HG03039 (cell line): ENCODE measurements at regions not wholly inside any gene's neighbourhood (a gene's known extent, or its start where the extent isn't known, plus 50 kb on each side); places are given as distances from the start of the nearest gene placed in this dataset.
"Not testable (repeated sequence)": the region's sequence is repeated elsewhere in the genome, so short reads cannot be mapped to it uniquely, and the experiment has no call there.

Source experiments
- ATAC-seq: cut with Tn5 transposase; IDR thresholded peaks from one replicate; pipeline ENCODE4 v1.9.1; 2021; ENCODE audit warnings: mild to moderate bottlenecking, moderate library complexity; ENCODE audit not compliant: unreplicated experiment

DNA sequence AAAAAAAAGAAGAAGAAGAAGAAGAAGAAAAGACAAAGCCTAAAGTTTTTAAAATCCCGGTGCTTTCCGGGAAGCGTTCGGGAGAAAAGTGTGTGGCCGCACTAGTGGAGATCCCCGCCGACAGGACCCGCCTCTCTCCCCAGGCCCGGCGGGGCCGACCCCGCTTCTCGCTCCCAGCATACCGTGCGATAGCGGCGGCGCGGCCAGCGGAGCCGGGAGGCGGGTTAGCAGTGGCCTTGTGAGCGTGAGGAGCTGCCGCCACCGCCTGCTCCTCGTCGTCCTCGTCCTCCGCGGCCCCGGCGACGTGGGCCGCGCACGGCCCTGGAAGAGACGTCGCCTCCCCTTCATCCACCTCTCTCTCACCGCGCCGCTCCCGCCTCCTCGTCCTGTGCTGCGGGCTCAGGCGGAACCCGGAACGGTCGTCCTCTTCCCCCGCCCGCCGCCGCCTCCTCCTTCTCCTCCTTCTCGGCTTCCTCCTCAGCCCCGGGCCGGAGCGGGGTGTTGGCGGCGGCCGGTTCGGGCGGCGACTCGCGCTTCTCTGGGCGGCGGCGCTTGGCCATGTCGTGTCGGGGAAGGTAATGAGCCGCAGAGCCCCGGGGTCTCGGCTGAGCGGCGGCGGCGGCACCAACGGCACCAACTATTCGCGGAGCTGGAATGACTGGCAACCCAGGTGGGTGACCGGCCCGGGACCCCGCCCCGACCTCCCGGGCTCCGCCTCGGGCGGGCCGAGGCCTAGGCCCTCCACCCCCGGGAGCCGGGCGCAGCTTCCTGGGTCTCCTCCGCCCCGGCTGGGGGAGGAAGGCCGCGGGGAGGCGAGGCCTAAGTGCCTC, 62.6 kb upstream of the CDR2 start:
- ATAC-seq: peak; percentile 79

GRCh38 chr16:22436326-22436822, 62.0 kb upstream of the CDR2 start:
- peak; percentile 21 for ATAC-seq

- not testable (repeated sequence) for ATAC-seq
Measured at GRCh38 chr16:22431314-22431713, 56.9 kb upstream of the CDR2 start.

DNA sequence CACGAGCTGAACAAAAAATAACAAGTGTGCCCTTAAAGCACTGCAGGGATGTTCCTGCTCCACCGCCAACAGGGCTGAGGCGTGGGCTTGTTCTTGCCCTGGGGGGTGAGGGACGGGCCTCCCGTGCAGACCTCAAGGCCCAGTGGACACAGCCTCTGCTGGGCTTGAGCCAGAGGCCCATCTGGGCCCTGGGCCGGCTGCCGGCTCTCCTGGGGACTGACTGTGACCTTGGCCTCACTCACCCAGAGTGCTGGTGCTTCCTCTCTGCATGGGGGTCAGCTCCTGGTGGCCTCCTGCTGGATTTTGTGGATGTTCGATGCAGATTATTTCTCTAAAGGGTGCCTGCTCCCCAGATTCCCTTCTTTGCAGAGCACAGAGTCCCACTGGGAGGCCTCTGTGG, 54.2 kb upstream of the CDR2 start:
- ATAC-seq: no peak

GRCh38 chr16:22427556-22427955, 53.1 kb upstream of the CDR2 start:
- no peak for ATAC-seq

DNA sequence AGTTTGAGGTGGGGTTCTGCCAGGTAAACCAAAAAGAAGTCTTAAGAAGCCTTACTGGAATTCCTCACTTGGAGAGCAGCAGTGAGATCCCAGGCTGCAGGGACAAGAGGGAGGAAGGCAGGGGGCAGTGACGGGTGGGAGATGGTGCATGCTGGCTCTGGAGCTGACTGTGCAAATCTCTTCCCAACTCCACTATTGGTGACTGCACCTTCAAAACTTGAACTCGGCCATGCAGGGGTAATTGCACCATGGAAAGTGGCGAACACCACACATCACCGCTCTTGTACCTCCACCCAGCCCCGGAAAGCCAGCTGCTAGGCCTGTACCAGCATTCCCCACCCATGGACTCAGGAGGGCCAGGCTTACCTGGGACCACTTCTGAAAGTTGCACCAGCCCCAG, 51.4 kb upstream of the CDR2 start:
- ATAC-seq: no peak

DNA sequence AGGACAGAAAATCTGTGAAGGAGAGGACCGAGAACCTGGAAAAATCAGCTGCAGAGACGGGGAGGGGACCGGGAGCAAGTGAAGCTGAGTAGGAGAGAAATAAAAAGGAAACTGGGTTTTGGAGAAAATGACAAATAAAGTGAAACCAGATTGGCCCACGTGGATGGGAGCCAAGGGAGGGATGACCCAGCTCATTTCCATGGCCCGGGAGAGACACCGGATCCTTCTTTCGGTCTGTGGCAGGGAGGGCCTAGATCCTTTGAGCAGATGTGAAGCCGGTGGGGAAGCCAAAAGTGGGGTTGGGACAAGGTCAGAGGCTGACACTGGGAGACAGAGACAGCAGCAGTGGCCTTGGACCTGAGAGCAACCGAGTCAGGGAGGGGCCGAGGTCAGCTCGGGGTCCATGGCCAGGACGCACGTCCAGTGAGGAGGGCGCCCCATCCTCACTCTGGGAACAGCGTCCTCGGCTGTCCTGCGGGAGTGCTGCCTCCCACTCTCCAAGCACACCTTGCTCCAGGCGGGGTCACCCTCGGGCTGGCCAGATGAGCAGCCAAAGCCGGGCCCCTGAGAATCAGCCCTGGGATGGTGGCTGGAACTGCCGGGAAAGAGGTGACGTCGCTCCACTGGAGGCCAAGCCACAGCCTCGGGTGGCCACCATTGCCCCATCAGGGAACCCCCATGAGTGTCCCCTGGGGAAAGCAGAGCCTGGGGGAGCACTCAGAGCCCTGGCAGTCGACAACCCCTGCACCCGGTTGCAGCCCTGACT, 50.8 kb upstream of the CDR2 start:
- no peak for ATAC-seq

GRCh38 chr16:22424161-22424937, 49.9 kb upstream of the CDR2 start:
- no peak for ATAC-seq
